Motor neuron (in vitro differentiated cells): ENCODE measurements at regions not wholly inside any gene's neighbourhood (a gene's known extent, or its start where the extent isn't known, plus 50 kb on each side); places are given as distances from the start of the nearest gene placed in this dataset.
A peak's percentile ranks its signal among the peaks of the same experiment; 100 is the strongest.

Source experiments
- ATAC-seq, 8 experiments: fragments of 200-7000 bp; cut with Tn5 transposase; replicated peaks in 6 of 8; 2 replicates each; pipeline ENCODE4 v1.8.0; 2021; ENCODE audit warnings: mild to moderate bottlenecking in 8 of 8, moderate library complexity in 8 of 8
- H3K27ac ChIP-seq, 2 donors: fragments of 250-450 bp; sonication (Bioruptor Pico); 2 replicates each; pipeline ENCODE4 v1.9.0; 2021; ENCODE audit warnings: antibody characterized with exemption in 2 of 2, mild to moderate bottlenecking in 2 of 2, moderate library complexity in 1 of 2
- H3K4me1 ChIP-seq, 2 donors: fragments of 250-450 bp; sonication (Bioruptor Pico); replicated peaks in 1 of 2; 2 replicates each; pipeline ENCODE4 v1.6.1; 2021; ENCODE audit warnings: antibody characterized with exemption in 2 of 2, mild to moderate bottlenecking in 2 of 2, moderate library complexity in 1 of 2
- H3K4me3 ChIP-seq, 5 donors: fragments of 250-450 bp; sonication (Bioruptor Pico); 2 replicates each; pipeline ENCODE4 v1.9.0; 2021; ENCODE audit warnings: antibody characterized with exemption in 5 of 5, mild to moderate bottlenecking in 5 of 5, moderate library complexity in 4 of 5
- WGBS, 10 experiments: fragments of 450-650 bp; shearing (Covaris generic); methylation state at CpG; one replicate each; pipeline ENCODE4 v1.0.0; 2022; 5-methylcytosine and 5-hydroxymethylcytosine counted together
- in situ Hi-C, 9 experiments: fragments of 400-800 bp; cut with MboI; loops; one replicate each; pipeline ENCODE4 v1.15.0; 2021; ENCODE audit warnings: low sequenced_read_pairs in 9 of 9, low pct_unique_long_range_greater_than_20kb in 2 of 9; ENCODE audit not compliant: unreplicated experiment in 9 of 9

- Histone ChIP-seq H3K4me1 (no peaks in the 10 kb centered on the region), H3K4me3 (no peak overlapping the region), H3K27ac (no peak overlapping the region)
- no peak for ATAC-seq
- in situ Hi-C loops, result no loop called here
- WGBS, 10 experiments, result 3 to 100% (median 43%) methylated on average over 1 to 5 of the region's 5 CpGs; no CpG with 5 or more reads in 1 of the 10 experiments
These were observed 86.4 kb upstream of the ZKSCAN2 start for GRCh38 chr16:25344006-25344405.

- H3K27ac ChIP-seq, result no peak overlapping the region
- WGBS, 10 experiments, result 30 to 90% (median 51%) methylated on average over 1 to 2 of the region's 2 CpGs; no CpG with 5 or more reads in 7 of the 10 experiments
- in situ Hi-C loops, result no loop called here
- ATAC-seq, result peak in 2 of 8 experiments; percentile 49 to 80
- no peaks in the 10 kb centered on the region for H3K4me1 ChIP-seq
- H3K4me3 ChIP-seq, result no peak overlapping the region
These were observed 83.3 kb upstream of the ZKSCAN2 start for GRCh38 chr16:25340973-25341372.

GRCh38 chr16:25317732-25318316 lies 60.2 kb upstream of the ZKSCAN2 start:
- in situ Hi-C loops, result no loop called here
- 0 to 100% (median 39%) methylated on average over 1 to 3 of the region's 3 CpGs for WGBS, 10 experiments
- Histone ChIP-seq H3K4me1 (no peaks in the 10 kb centered on the region), H3K4me3 (no peak overlapping the region), H3K27ac (no peak overlapping the region)
- ATAC-seq, result no peak

- in situ Hi-C loops, result no loop called here
- Histone ChIP-seq H3K4me1 (no peaks in the 10 kb centered on the region), H3K27ac (no peak overlapping the region), H3K4me3 (no peak overlapping the region)
- no peak for ATAC-seq
These were observed 54.3 kb upstream of the ZKSCAN2 start for GRCh38 chr16:25311950-25312349.

GRCh38 chr16:25311039-25311438 lies 53.4 kb upstream of the ZKSCAN2 start:
- 29 to 100% (median 81%) methylated on average over 1 to 2 of the region's 2 CpGs; no CpG with 5 or more reads in 1 of the 10 experiments for WGBS, 10 experiments
- no peaks in the 10 kb centered on the region for H3K4me1 ChIP-seq

More at GRCh38 chr16:25311039-25311438, 53.4 kb upstream of the ZKSCAN2 start:
- no peak overlapping the region for H3K4me3 ChIP-seq
- in situ Hi-C loops, result no loop called here
- ATAC-seq, result no peak
- H3K27ac ChIP-seq, result no peak overlapping the region
